ENCODE measurements at regions not wholly inside any gene's neighbourhood (a gene's known extent, or its start where the extent isn't known, plus 50 kb on each side); places are given as distances from the start of the nearest gene placed in this dataset.

DNA sequence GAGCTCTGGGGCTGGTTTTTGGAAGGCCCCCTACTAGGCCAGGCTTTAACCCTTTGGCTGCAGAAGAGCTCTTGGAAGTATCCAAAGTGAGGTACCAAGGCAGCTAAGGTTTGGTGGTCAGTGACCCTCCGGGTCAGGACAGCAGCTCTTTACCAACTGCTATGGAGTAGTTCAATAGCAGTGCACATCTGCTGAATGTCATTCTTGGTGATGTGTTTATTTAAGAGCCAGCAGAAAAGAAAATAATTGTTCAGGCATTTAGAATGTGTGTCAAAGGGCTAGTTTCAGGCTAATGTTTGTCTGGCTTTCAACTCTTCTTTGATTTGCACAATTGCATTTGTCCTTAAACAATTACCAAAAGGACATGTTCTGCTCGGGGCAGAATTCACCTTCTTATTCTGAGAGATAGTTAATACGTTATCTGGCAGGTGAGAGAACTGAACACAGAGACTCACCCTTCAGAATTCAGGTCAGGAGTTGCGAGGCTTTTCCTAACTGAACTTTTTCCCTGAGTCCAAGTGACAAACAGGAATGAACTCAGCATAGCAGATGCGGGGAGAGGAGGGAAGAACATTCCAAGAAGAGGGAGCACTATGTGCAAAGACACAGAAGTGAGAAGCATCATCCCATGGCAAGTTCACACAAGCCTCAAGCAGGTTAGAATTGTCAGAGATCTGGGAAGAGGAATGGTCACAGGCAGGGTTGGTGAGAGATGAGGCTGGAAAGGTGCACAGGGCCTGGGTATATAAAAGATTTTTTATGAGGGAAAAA lies 556.7 kb upstream of the TLE4 start:
- Histone ChIP-seq H2AFZ (ENCODE audit: low read depth, low read length) (peak overlapping the region; percentile 79), H3K4me2 (ENCODE audit: insufficient read depth, low read length) (peak overlapping the region; percentile 67), H3K27me3 (ENCODE audit: control insufficient read depth in 2 of 2, insufficient read depth in 2 of 2, low read length in 2 of 2) (no peaks in the 10 kb centered on the region), H3K4me3 (replicated peaks in 1 of 3; ENCODE audit: insufficient read depth in 1 of 3, low read depth in 1 of 3, low read length in 3 of 3) (no peak overlapping the region), H3K9ac (replicated peaks; ENCODE audit: extremely low read depth, insufficient read depth, low read length) (peak overlapping the region; percentile 40), H3K9me1 (replicated peaks; ENCODE audit: control insufficient read depth, extremely low read depth, insufficient read depth, low read length) (no peaks in the 10 kb centered on the region), H4K20me1 (replicated peaks; ENCODE audit: control insufficient read depth, extremely low read depth, insufficient read depth, low read length) (no peaks in the 10 kb centered on the region), H3K36me3 (ENCODE audit: control insufficient read depth in 2 of 2, extremely low read depth in 1 of 2, insufficient read depth in 2 of 2, low read length in 2 of 2) (no peaks in the 10 kb centered on the region), H3K4me1 (ENCODE audit: control insufficient read depth, extremely low read depth, insufficient read depth, low read length) (peaks cover 45% of the 10 kb centered on the region), H3K79me2 (ENCODE audit: control insufficient read depth, insufficient read depth, low read length) (no peaks in the 10 kb centered on the region), H3K27ac (ENCODE audit: insufficient read depth, low read depth, low read length) (peak overlapping the region; percentile 98), H3K9me3 (replicated peaks; ENCODE audit: control insufficient read depth, insufficient read depth, low read length) (no peaks in the 10 kb centered on the region)
- intact Hi-C loops (cut with micrococcal nuclease) (loop anchor here (1.0 to 5.0 kb wide), 7 partner anchors 8 to 667 kb away; partner anchors contain the start of gene TLE4), dilution Hi-C loops (cut with MboI; ENCODE audit: extremely low pct_ligation_motif_present, low sequenced_read_pairs) (no loop called here)
- TF ChIP-seq EZH2 (IDR thresholded peaks at IDR 0.05; ENCODE audit: borderline replicate concordance, low read depth, low read length, severe bottlenecking) (no peak), POLR2A (IDR thresholded peaks at IDR 0.05; ENCODE audit: low read depth, low read length) (no peak), CTCF (IDR thresholded peaks at IDR 0.05; ENCODE audit: extremely low read depth in 1 of 2, insufficient read depth in 1 of 2, low read depth in 1 of 2, low read length in 2 of 2) (no peak), MYC (IDR thresholded peaks at IDR 0.05; ENCODE audit: low read depth, low read length) (no peak), JUN (IDR thresholded peaks at IDR 0.05; ENCODE audit: borderline replicate concordance, insufficient read depth, insufficient read length, low read depth) (no peak), GATA2 (IDR thresholded peaks at IDR 0.05; ENCODE audit: insufficient read depth, insufficient read length, low read depth, low read length) (no peak), POLR2AphosphoS5 (IDR thresholded peaks at IDR 0.05; ENCODE audit: insufficient read depth, low read depth, low read length) (no peak), MAX (IDR thresholded peaks at IDR 0.05; ENCODE audit: insufficient read depth, insufficient read length) (no peak), FOS (IDR thresholded peaks at IDR 0.05; ENCODE audit: borderline replicate concordance, insufficient read depth, low read length) (no peak)
- BruUV-seq (replicated peaks): no TSS peak
- ChIA-PET CTCF (interaction anchor here (1.3 kb wide), 1 partner anchor 7 kb away, joined by 4 read pairs; no protein-coding TSS in a partner anchor), POLR2A (interaction anchor here (1.7 kb wide), 1 partner anchor 8 kb away, joined by 5 read pairs; no protein-coding TSS in a partner anchor)
- DNase-seq (ENCODE audit: low read depth, low spot score) (peak; percentile 9), FAIRE-seq (no peak)
